ENCODE measurements at regions not wholly inside any gene's neighbourhood (a gene's known extent, or its start where the extent isn't known, plus 50 kb on each side); places are given as distances from the start of the nearest gene placed in this dataset.

GRCh38 chr20:12875510-12875909 lies 133.3 kb upstream of the SPTLC3 start:
- ChIA-PET CTCF (no interaction called here), POLR2A (no interaction called here)
- Mint-ChIP-seq H3K9me3 (peaks cover 5% of the 10 kb centered on the region), H3K4me1 (no peaks in the 10 kb centered on the region), H3K36me3 (ENCODE audit: low read depth) (no peaks in the 10 kb centered on the region), H3K27ac (no peak overlapping the region), H3K27me3 (no peaks in the 10 kb centered on the region), H3K4me3 (no peak overlapping the region)
- no peak for DNase-seq

- Mint-ChIP-seq H3K4me1 (no peaks in the 10 kb centered on the region), H3K9me3 (peaks cover 2% of the 10 kb centered on the region), H3K4me3 (no peak overlapping the region), H3K27ac (no peak overlapping the region), H3K36me3 (ENCODE audit: low read depth) (no peaks in the 10 kb centered on the region), H3K27me3 (no peaks in the 10 kb centered on the region)
- CTCF ChIA-PET: no interaction called here
- POLR2A ChIA-PET: no interaction called here
- DNase-seq: no peak
These were observed 125.8 kb upstream of the SPTLC3 start for GRCh38 chr20:12882832-12883506.

DNA sequence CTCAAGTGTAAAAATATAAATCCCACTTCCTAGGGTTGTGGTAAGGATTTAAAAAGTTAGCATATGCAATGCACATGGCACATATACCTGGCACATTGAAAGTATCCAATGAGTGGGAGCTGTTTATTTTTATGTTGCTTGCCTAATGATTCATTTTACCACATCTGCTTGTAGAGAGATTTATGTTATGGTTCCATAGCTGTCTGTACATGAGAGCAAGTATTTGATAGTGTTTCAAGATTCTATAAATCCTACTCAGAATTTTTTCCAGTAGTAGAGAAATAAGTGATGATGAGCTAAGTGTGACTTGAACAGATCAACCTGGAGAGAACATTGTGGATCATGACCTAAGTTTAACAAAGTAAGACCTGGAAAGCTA lies 125.3 kb upstream of the SPTLC3 start:
- no peak overlapping the region for H3K27ac Mint-ChIP-seq
- no peak overlapping the region for H3K4me3 Mint-ChIP-seq
- H3K9me3 Mint-ChIP-seq: peaks cover 3% of the 10 kb centered on the region
- H3K36me3 Mint-ChIP-seq (ENCODE audit: low read depth): no peaks in the 10 kb centered on the region
- H3K4me1 Mint-ChIP-seq: no peaks in the 10 kb centered on the region
- H3K27me3 Mint-ChIP-seq: no peaks in the 10 kb centered on the region
- DNase-seq: no peak
- ChIA-PET POLR2A (no interaction called here), CTCF (no interaction called here)

GRCh38 chr20:12886618-12887363 lies 122.0 kb upstream of the SPTLC3 start:
- no peaks in the 10 kb centered on the region for H3K4me1 Mint-ChIP-seq
- ChIA-PET POLR2A (no interaction called here), CTCF (no interaction called here)

GRCh38 chr20:12891643-12892042 lies 117.1 kb upstream of the SPTLC3 start:
- Mint-ChIP-seq H3K27ac (no peak overlapping the region), H3K4me3 (no peak overlapping the region), H3K9me3 (peaks cover 3% of the 10 kb centered on the region), H3K36me3 (ENCODE audit: low read depth) (no peaks in the 10 kb centered on the region), H3K27me3 (no peaks in the 10 kb centered on the region), H3K4me1 (no peaks in the 10 kb centered on the region)
- ChIA-PET POLR2A (no interaction called here), CTCF (no interaction called here)
- DNase-seq: no peak

More at GRCh38 chr20:12886618-12887363, 122.0 kb upstream of the SPTLC3 start:
- H3K27me3 Mint-ChIP-seq: no peaks in the 10 kb centered on the region
- DNase-seq: no peak
- no peak overlapping the region for H3K27ac Mint-ChIP-seq
- no peaks in the 10 kb centered on the region for H3K36me3 Mint-ChIP-seq (ENCODE audit: low read depth)
- H3K4me3 Mint-ChIP-seq: no peak overlapping the region
- H3K9me3 Mint-ChIP-seq: peaks cover 3% of the 10 kb centered on the region

GRCh38 chr20:12893019-12893418 lies 115.8 kb upstream of the SPTLC3 start:
- ChIA-PET CTCF (no interaction called here), POLR2A (no interaction called here)
- Mint-ChIP-seq H3K4me3 (no peak overlapping the region), H3K36me3 (ENCODE audit: low read depth) (no peaks in the 10 kb centered on the region), H3K4me1 (no peaks in the 10 kb centered on the region), H3K9me3 (no peaks in the 10 kb centered on the region), H3K27ac (no peak overlapping the region), H3K27me3 (no peaks in the 10 kb centered on the region)
- DNase-seq: no peak

DNA sequence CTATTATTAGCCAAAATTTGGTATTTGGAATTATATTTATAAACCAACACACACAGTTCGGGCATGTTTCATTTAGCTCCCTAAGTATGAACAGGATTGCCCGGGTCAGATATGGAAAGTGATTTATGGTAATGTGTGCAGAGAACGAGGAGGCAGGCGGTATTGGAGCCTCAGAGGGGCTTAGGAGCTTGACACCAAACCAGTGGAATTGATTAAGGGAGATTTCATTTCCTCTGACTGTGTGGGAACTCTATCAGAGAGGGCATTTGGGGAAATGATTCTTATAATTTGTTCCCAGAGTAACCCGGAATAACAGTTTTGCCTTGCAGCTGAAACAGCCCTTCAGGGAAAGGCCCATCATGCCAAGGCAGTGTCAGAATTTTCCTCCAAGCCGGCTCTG lies 115.1 kb upstream of the SPTLC3 start:
- H3K27me3 Mint-ChIP-seq: no peaks in the 10 kb centered on the region
- no peak overlapping the region for H3K4me3 Mint-ChIP-seq
- CTCF ChIA-PET: no interaction called here
- no peak for DNase-seq
- H3K9me3 Mint-ChIP-seq: no peaks in the 10 kb centered on the region
- POLR2A ChIA-PET: no interaction called here
- H3K36me3 Mint-ChIP-seq (ENCODE audit: low read depth): no peaks in the 10 kb centered on the region
- no peak overlapping the region for H3K27ac Mint-ChIP-seq
- no peaks in the 10 kb centered on the region for H3K4me1 Mint-ChIP-seq

GRCh38 chr20:12894089-12894488 lies 114.7 kb upstream of the SPTLC3 start:
- H3K4me1 Mint-ChIP-seq: no peaks in the 10 kb centered on the region
- no peak overlapping the region for H3K27ac Mint-ChIP-seq
- ChIA-PET CTCF (no interaction called here), POLR2A (no interaction called here)
- no peak overlapping the region for H3K4me3 Mint-ChIP-seq
- H3K27me3 Mint-ChIP-seq: no peaks in the 10 kb centered on the region
- DNase-seq: no peak
- no peaks in the 10 kb centered on the region for H3K36me3 Mint-ChIP-seq (ENCODE audit: low read depth)
- no peaks in the 10 kb centered on the region for H3K9me3 Mint-ChIP-seq

- no peaks in the 10 kb centered on the region for H3K9me3 Mint-ChIP-seq
- POLR2A ChIA-PET: no interaction called here
- no peak overlapping the region for H3K4me3 Mint-ChIP-seq
- H3K36me3 Mint-ChIP-seq (ENCODE audit: low read depth): no peaks in the 10 kb centered on the region
- no peaks in the 10 kb centered on the region for H3K27me3 Mint-ChIP-seq
- H3K27ac Mint-ChIP-seq: no peak overlapping the region
- CTCF ChIA-PET: no interaction called here
- DNase-seq: no peak
- no peaks in the 10 kb centered on the region for H3K4me1 Mint-ChIP-seq
These were observed 112.6 kb upstream of the SPTLC3 start for GRCh38 chr20:12896180-12896579.

DNA sequence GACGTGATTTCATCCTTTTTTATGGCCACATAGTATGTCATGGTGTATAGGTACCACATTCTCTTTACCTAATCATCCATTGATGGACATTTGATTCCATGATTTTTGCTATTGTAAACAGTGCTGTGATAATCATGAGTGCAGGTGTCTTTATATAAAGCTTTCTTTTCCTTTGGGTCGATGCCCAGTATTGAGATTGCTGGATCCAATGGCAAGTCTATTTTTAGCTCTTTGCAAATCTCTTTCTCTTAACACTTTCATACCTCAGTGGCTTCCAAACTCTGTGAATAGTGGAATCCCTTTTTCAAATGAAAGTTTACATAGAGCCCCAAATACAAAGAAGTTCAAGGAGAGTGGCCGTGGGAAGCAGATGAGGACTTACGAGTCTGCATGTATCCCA lies 105.8 kb upstream of the SPTLC3 start:
- Mint-ChIP-seq H3K27ac (no peak overlapping the region), H3K27me3 (no peaks in the 10 kb centered on the region), H3K9me3 (no peaks in the 10 kb centered on the region), H3K36me3 (ENCODE audit: low read depth) (no peaks in the 10 kb centered on the region), H3K4me3 (no peak overlapping the region), H3K4me1 (no peaks in the 10 kb centered on the region)
- CTCF ChIA-PET: interaction anchor here (1.2 kb wide), 1 partner anchor 22 kb away, joined by 3 read pairs; no protein-coding TSS in a partner anchor
- POLR2A ChIA-PET: no interaction called here
- no peak for DNase-seq

DNA sequence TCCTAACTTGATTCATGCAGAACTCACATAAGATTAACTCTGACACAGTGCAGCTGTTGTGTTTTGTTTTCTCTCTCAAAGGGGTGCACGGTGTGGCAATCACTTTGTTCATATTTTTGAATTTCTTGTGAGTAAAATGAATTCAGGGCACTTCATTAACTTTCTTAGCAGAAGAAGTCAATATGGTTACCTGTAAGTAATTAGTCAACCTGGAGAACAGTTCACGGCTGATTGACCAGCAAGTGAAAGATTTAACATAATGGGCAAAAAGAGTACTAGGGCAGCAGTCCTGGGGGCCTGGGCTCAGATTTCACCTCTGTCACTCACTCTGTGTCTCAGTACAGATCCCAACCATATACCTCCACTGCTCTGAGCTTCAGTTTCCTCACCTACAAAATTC lies 102.4 kb upstream of the SPTLC3 start:
- H3K27ac Mint-ChIP-seq: no peak overlapping the region
- no peaks in the 10 kb centered on the region for H3K9me3 Mint-ChIP-seq
- H3K4me3 Mint-ChIP-seq: no peak overlapping the region
- POLR2A ChIA-PET: no interaction called here
- DNase-seq: no peak
- H3K4me1 Mint-ChIP-seq: no peaks in the 10 kb centered on the region
- H3K36me3 Mint-ChIP-seq (ENCODE audit: low read depth): no peaks in the 10 kb centered on the region
- CTCF ChIA-PET: no interaction called here
- no peaks in the 10 kb centered on the region for H3K27me3 Mint-ChIP-seq

DNA sequence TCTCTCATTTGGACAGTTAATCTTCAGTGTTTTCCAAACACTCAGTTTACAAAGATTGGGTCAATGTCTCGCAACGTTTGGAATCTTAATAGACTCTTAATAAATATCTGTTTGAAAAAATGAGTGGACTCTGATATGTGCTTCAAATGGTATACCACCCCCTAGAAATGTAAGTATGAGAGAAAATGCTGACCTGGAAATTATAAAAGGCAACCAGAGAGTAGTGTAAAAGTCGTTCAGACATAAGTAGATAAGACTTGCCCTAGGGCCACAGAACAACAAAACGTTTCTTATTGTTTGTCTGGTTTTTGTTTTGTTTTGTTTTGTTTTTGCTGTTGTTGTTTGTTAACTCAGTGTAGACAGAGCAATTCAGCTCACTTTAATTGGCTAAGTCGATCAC lies 97.4 kb upstream of the SPTLC3 start:
- Mint-ChIP-seq H3K4me3 (no peak overlapping the region), H3K36me3 (ENCODE audit: low read depth) (no peaks in the 10 kb centered on the region), H3K9me3 (no peaks in the 10 kb centered on the region), H3K27ac (no peak overlapping the region), H3K4me1 (no peaks in the 10 kb centered on the region), H3K27me3 (no peaks in the 10 kb centered on the region)
- ChIA-PET POLR2A (no interaction called here), CTCF (no interaction called here)
- DNase-seq: no peak

GRCh38 chr20:12913781-12914443 lies 94.9 kb upstream of the SPTLC3 start:
- no peak for DNase-seq
- no peak overlapping the region for H3K27ac Mint-ChIP-seq
- POLR2A ChIA-PET: no interaction called here
- H3K4me1 Mint-ChIP-seq: no peaks in the 10 kb centered on the region
- no peaks in the 10 kb centered on the region for H3K36me3 Mint-ChIP-seq (ENCODE audit: low read depth)
- no peaks in the 10 kb centered on the region for H3K27me3 Mint-ChIP-seq
- H3K4me3 Mint-ChIP-seq: no peak overlapping the region
- H3K9me3 Mint-ChIP-seq: no peaks in the 10 kb centered on the region
- CTCF ChIA-PET: no interaction called here

DNA sequence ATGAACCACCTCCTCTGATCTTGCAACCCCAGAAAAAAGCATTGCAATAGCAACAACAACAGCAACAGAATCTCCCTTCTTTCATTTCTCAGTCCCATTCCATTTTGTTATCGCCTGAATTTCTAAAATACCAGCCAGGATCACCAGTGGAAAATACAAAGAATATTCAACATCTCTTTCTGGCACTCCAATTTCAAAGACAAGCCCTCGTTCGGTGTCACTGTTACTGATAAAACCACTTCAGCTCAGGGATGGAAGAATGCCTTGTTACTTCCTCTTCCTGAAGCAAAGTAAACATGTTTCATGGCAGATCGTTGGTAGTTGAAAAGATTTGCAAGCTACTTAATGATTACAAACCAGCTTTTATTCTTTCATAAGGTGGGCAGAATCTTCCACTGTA lies 94.0 kb upstream of the SPTLC3 start:
- no peak overlapping the region for H3K27ac Mint-ChIP-seq
- H3K9me3 Mint-ChIP-seq: no peaks in the 10 kb centered on the region
- no peaks in the 10 kb centered on the region for H3K36me3 Mint-ChIP-seq (ENCODE audit: low read depth)
- ChIA-PET CTCF (no interaction called here), POLR2A (no interaction called here)
- no peaks in the 10 kb centered on the region for H3K27me3 Mint-ChIP-seq
- DNase-seq: no peak
- no peaks in the 10 kb centered on the region for H3K4me1 Mint-ChIP-seq
- H3K4me3 Mint-ChIP-seq: no peak overlapping the region

Data from activated CD4-positive, alpha-beta memory T cell treated with anti-CD3 and anti-CD28 coated beads, Interleukin-2, amount 10 ng/mL, durations not matched to agents 7 days and 5 days (primary cell).